Stomach (tissue), 4 donors: ENCODE measurements at regions not wholly inside any gene's neighbourhood (a gene's known extent, or its start where the extent isn't known, plus 50 kb on each side); places are given as distances from the start of the nearest gene placed in this dataset.

Experiments used
- CTCF ChIP-seq, 7 experiments: fragments of 450-650 bp in 4 of 7; fragments of 200-600 bp in 3 of 7; sonication (generic) in 3 of 7; IDR thresholded peaks; one replicate each; pipeline ENCODE4 v1.5.1; 2016 to 2019; ENCODE audit warnings: antibody characterized with exemption in 7 of 7, control low read depth in 2 of 7, mild to moderate bottlenecking in 1 of 7
- EP300 ChIP-seq: sonication (generic); formaldehyde crosslinking; IDR thresholded peaks from one replicate; pipeline ENCODE4 v1.6.1; 2017; ENCODE audit warnings: antibody characterized with exemption
- POLR2A ChIP-seq, 4 donors: fragments of 450-650 bp; IDR thresholded peaks; one replicate each; pipeline ENCODE4 v1.6.1; 2016; ENCODE audit warnings: antibody characterized with exemption in 4 of 4, control low read depth in 2 of 4, mild to moderate bottlenecking in 1 of 4, moderate library complexity in 1 of 4
- POLR2AphosphoS5 ChIP-seq, 3 donors: sonication (generic); formaldehyde crosslinking; IDR thresholded peaks; one replicate each; pipeline ENCODE4 v1.6.1; 2016; ENCODE audit warnings: antibody characterized with exemption in 3 of 3

DNA sequence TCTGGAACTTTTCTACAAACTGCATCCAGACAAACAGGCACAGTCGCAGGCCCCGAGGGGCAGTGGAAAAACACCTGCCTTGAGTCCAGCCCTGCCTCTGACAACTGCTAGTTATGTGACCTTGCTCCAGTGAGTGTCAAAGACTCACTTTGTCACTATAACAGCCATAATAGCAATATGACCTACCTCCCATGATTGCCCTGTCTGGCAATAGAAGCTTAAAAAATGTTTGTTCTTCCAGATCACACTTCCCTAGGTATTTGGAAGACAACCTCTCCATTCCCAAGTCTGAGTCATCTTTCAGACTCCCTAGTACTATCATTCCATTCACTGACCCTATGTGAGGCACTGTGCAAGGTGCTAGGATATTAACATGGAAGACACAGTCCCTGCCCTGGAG is 74.5 kb downstream of the RPL27A start:
- TF ChIP-seq CTCF (IDR thresholded peaks at IDR 0.05) (no peak), EP300 (no peak), POLR2AphosphoS5 (IDR thresholded peaks at IDR 0.05) (no peak), POLR2A (IDR thresholded peaks at IDR 0.05) (no peak)
